WTC11 (cell line): ENCODE measurements at regions not wholly inside any gene's neighbourhood (a gene's known extent, or its start where the extent isn't known, plus 50 kb on each side); places are given as distances from the start of the nearest gene placed in this dataset.
"Not testable (repeated sequence)": the region's sequence is repeated elsewhere in the genome, so short reads cannot be mapped to it uniquely, and the experiment has no call there.

Source experiments
- ATAC-seq: fragments of 200-7000 bp; cut with Tn5 transposase; 2 replicates; pipeline ENCODE4 v1.10.0; 2021; ENCODE audit warnings: mild to moderate bottlenecking, moderate library complexity
- CTCF ChIA-PET: fragments of 300-600 bp; sonication (Branson Sonifier 250); formaldehyde crosslinking; loops from one replicate; lab custom pipeline; 2021; ENCODE audit warnings: antibody characterized with exemption; lab: Charles Lee
- POLR2A ChIA-PET: fragments of 350-600 bp; sonication (Branson Sonifier 250); formaldehyde crosslinking; loops from one replicate; lab custom pipeline; 2021; ENCODE audit warnings: antibody characterized with exemption; lab: Charles Lee
- DNase-seq: peaks from one replicate; pipeline ENCODE4 v3.0.0; 2021; ENCODE audit warnings: low spot score
- H3K27ac Mint-ChIP-seq: 2 replicates; pipeline ENCODE4 v1.8.0; 2021; ENCODE audit warnings: mixed read lengths
- H3K27me3 Mint-ChIP-seq: 2 replicates; pipeline ENCODE4 v1.8.0; 2021; ENCODE audit warnings: low read depth, mild to moderate bottlenecking, moderate library complexity, mixed read lengths
- H3K36me3 Mint-ChIP-seq: 2 replicates; pipeline ENCODE4 v1.8.0; 2021; ENCODE audit warnings: mixed read lengths
- H3K4me1 Mint-ChIP-seq: 2 replicates; pipeline ENCODE4 v1.8.0; 2022; ENCODE audit warnings: mixed read lengths
- H3K4me3 Mint-ChIP-seq: 2 replicates; pipeline ENCODE4 v1.8.0; 2021; ENCODE audit warnings: mild to moderate bottlenecking, moderate library complexity, mixed read lengths
- H3K9me3 Mint-ChIP-seq: 2 replicates; pipeline ENCODE4 v1.8.0; 2021; ENCODE audit warnings: mixed read lengths
- ATF1 ChIP-seq: sonication (generic); formaldehyde crosslinking; IDR thresholded peaks from 2 replicates; pipeline ENCODE4 v1.8.1; 2023; ENCODE audit warnings: mild to moderate bottlenecking, moderate library complexity, missing genetic modification reagents
- CBFB ChIP-seq: sonication (generic); formaldehyde crosslinking; IDR thresholded peaks from 2 replicates; pipeline ENCODE4 v1.8.1; 2022; ENCODE audit warnings: mild to moderate bottlenecking, low read depth, missing genetic modification reagents
- FOXJ3 ChIP-seq: sonication (generic); formaldehyde crosslinking; IDR thresholded peaks from 2 replicates; pipeline ENCODE4 v1.9.0; 2021; ENCODE audit warnings: missing genetic modification reagents, mild to moderate bottlenecking, borderline replicate concordance
- GTF2I ChIP-seq: fragments of 250-450 bp; sonication (Bioruptor Pico); conservative IDR thresholded peaks from 2 replicates; pipeline ENCODE4 v1.4.0; 2021; ENCODE audit warnings: mild to moderate bottlenecking
- IRF2 ChIP-seq: sonication (generic); formaldehyde crosslinking; IDR thresholded peaks from 2 replicates; pipeline ENCODE4 v1.8.0; 2022; ENCODE audit warnings: low read depth, missing genetic modification reagents, borderline replicate concordance
- MXD4 ChIP-seq: fragments of 250-450 bp; sonication (Bioruptor Pico); IDR thresholded peaks from 2 replicates; pipeline ENCODE4 v1.8.0; 2021; ENCODE audit warnings: mild to moderate bottlenecking, moderate library complexity, borderline replicate concordance
- MYBL2 ChIP-seq: sonication (generic); formaldehyde crosslinking; IDR thresholded peaks from 2 replicates; pipeline ENCODE4 v1.8.1; 2023; ENCODE audit warnings: mild to moderate bottlenecking, moderate library complexity, missing genetic modification reagents
- OVOL2 ChIP-seq: fragments of 250-450 bp; sonication (Bioruptor Pico); IDR thresholded peaks from 2 replicates; pipeline ENCODE4 v1.9.0; 2021; ENCODE audit warnings: mild to moderate bottlenecking, borderline replicate concordance
- RORB ChIP-seq: fragments of 250-450 bp; sonication (Bioruptor Pico); IDR thresholded peaks from 2 replicates; pipeline ENCODE4 v1.9.0; 2021; ENCODE audit warnings: mild to moderate bottlenecking
- SOX15 ChIP-seq: fragments of 250-450 bp; sonication (Bioruptor Pico); IDR thresholded peaks from 2 replicates; pipeline ENCODE4 v1.9.0; 2021; ENCODE audit warnings: mild to moderate bottlenecking
- SP1 ChIP-seq: sonication (generic); formaldehyde crosslinking; conservative IDR thresholded peaks from 2 replicates; pipeline ENCODE4 v1.8.1; 2022; ENCODE audit warnings: missing genetic modification reagents
- TCF7 ChIP-seq: sonication (generic); formaldehyde crosslinking; IDR thresholded peaks from 2 replicates; pipeline ENCODE4 v1.8.0; 2022; ENCODE audit warnings: mild to moderate bottlenecking, low read depth, missing genetic modification reagents, moderate library complexity
- TEAD1 ChIP-seq: sonication (generic); formaldehyde crosslinking; IDR thresholded peaks from 2 replicates; pipeline ENCODE4 v1.8.0; 2022; ENCODE audit warnings: mild to moderate bottlenecking, missing genetic modification reagents
- TP53 ChIP-seq: sonication (generic); formaldehyde crosslinking; IDR thresholded peaks from 2 replicates; pipeline ENCODE4 v1.8.1; 2023; ENCODE audit warnings: mild to moderate bottlenecking, missing genetic modification reagents
- ZNF121 ChIP-seq: sonication (generic); formaldehyde crosslinking; IDR thresholded peaks from 2 replicates; pipeline ENCODE4 v1.8.0; 2023; ENCODE audit warnings: missing genetic modification reagents
- TF ChIP-seq, protein P1 (sequence below): fragments of 200-600 bp; IDR thresholded peaks from 2 replicates; pipeline ENCODE4 v1.8.0; 2022; ENCODE audit warnings: antibody characterized with exemption

DNA sequence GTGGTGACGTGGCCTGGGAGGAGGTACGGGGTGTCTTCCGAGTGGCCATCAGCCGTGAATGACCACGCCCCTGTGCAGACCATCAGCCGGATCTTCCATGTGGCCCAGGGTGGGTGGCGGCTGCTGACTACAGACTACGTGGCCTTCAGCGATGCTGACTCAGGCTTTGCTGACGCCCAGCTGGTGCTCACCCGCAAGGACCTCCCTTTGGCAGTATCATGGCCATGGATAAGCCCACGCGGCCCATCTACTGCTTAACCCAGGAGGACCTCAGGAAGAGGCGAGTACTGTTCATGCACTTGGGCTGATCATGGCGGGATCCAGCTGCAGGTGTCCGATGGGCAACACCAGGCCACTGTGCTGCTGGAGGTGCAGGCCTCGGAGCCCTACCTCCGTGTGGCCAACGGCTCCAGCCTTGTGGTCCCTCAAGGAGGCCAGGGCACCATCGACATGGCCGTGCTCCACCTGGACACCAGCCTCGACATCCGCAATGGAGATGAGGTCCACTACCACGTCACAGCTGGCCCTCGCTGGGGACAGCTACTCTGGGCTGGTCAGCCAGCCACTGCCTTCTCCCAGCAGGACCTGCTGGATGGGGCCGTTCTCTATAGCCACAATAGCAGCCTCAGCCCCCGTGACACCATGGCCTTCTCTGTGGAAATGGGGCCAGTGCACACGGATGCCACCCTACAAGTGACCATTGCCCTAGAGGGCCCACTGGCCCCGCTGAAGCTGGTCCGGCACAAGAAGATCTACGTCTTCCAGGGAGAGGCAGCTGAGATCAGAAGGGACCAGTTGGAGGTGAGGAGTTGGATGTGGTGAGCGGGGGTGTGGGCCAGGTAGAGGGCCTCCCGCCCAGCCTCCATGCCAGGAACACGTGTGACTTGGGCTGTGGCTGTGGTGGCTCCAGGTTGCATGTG, 178.4 kb downstream of the TBC1D2B start (continued):
- TF ChIP-seq, protein P1, sequence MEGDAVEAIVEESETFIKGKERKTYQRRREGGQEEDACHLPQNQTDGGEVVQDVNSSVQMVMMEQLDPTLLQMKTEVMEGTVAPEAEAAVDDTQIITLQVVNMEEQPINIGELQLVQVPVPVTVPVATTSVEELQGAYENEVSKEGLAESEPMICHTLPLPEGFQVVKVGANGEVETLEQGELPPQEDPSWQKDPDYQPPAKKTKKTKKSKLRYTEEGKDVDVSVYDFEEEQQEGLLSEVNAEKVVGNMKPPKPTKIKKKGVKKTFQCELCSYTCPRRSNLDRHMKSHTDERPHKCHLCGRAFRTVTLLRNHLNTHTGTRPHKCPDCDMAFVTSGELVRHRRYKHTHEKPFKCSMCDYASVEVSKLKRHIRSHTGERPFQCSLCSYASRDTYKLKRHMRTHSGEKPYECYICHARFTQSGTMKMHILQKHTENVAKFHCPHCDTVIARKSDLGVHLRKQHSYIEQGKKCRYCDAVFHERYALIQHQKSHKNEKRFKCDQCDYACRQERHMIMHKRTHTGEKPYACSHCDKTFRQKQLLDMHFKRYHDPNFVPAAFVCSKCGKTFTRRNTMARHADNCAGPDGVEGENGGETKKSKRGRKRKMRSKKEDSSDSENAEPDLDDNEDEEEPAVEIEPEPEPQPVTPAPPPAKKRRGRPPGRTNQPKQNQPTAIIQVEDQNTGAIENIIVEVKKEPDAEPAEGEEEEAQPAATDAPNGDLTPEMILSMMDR = no peak
- TF ChIP-seq SOX15 (CRISPR knock-in tag) = no peak

DNA sequence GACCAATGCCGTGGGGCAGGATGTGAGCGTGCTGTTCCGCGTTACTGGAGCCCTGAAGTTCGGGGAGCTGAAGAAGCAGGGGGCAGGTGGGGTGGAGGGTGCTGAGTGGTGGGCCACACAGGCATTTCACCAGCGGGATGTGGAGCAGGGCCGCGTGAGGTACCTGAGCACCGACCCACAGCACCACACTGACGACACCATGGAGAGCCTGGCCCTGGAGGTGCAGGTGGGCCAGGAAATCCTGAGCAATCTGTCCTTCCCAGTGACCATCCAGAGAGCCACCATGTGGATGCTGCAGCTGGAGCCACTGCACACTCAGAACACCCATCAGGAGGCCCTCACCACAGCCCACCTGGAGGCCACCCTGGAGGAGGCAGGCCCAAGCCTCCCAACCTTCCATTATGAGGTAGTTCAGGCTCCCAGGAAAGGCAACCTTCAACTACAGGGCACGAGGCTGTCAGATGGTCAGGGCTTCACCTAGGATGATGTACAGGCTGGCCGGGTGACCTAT, 179.6 kb downstream of the TBC1D2B start:
- no peaks in the 10 kb centered on the region for H3K27me3 Mint-ChIP-seq
- TF ChIP-seq GTF2I (CRISPR knock-in tag) (no peak), TP53 (CRISPR knock-in tag) (no peak), SP1 (CRISPR knock-in tag) (no peak), ZNF121 (CRISPR knock-in tag) (no peak), TCF7 (CRISPR knock-in tag) (no peak), ATF1 (CRISPR knock-in tag) (no peak), CBFB (CRISPR knock-in tag) (no peak), TEAD1 (CRISPR knock-in tag) (no peak), FOXJ3 (CRISPR knock-in tag) (no peak), MXD4 (CRISPR knock-in tag) (no peak), RORB (no peak), OVOL2 (CRISPR knock-in tag) (no peak), IRF2 (CRISPR knock-in tag) (no peak), MYBL2 (CRISPR knock-in tag) (no peak)
- no peaks in the 10 kb centered on the region for H3K36me3 Mint-ChIP-seq
- POLR2A ChIA-PET = no interaction called here
- H3K4me1 Mint-ChIP-seq = no peaks in the 10 kb centered on the region
- CTCF ChIA-PET = no interaction called here
- H3K9me3 Mint-ChIP-seq = no peaks in the 10 kb centered on the region
- no peak overlapping the region for H3K4me3 Mint-ChIP-seq
- ATAC-seq (no peak), DNase-seq (no peak)
- no peak overlapping the region for H3K27ac Mint-ChIP-seq

DNA sequence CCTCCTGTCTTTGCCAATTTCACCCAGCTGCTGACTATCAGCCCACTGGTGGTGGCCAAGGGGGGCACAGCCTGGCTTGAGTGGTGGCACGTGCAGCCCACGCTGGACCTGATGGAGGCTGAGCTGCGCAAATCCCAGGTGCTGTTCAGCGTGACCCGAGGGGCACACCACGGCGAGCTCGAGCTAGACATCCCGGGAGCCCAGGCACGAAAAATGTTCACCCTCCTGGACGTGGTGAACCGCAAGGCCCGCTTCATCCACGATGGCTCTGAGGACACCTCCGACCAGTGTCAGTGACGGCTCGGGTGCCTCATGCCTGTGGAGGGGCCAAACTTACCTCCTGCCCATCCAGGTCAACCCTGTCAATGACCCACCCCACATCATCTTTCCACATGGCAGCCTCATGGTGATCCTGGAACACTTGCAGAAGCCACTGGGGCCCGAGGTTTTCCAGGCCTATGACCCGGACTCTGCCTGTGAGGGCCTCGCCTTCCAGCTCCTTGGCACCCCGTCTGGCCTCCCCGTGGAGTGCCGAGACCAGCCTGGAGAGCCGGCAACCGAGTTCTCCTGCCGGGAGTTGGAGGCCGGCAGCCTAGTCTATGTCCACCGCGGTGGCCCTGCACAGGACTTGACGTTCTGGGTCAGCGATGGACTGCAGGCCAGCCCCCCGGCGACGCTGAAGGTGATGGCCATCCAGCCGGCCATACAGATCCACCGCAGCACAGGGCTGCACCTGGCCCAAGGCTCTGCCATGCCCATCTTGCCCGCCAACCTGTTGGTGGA, 180.2 kb downstream of the TBC1D2B start:
- DNase-seq, H3K27ac Mint-ChIP-seq, POLR2A ChIA-PET, H3K4me1 Mint-ChIP-seq, ATAC-seq, CTCF ChIA-PET, H3K27me3 Mint-ChIP-seq, H3K9me3 Mint-ChIP-seq, H3K36me3 Mint-ChIP-seq, H3K4me3 Mint-ChIP-seq: not testable (repeated sequence)

DNA sequence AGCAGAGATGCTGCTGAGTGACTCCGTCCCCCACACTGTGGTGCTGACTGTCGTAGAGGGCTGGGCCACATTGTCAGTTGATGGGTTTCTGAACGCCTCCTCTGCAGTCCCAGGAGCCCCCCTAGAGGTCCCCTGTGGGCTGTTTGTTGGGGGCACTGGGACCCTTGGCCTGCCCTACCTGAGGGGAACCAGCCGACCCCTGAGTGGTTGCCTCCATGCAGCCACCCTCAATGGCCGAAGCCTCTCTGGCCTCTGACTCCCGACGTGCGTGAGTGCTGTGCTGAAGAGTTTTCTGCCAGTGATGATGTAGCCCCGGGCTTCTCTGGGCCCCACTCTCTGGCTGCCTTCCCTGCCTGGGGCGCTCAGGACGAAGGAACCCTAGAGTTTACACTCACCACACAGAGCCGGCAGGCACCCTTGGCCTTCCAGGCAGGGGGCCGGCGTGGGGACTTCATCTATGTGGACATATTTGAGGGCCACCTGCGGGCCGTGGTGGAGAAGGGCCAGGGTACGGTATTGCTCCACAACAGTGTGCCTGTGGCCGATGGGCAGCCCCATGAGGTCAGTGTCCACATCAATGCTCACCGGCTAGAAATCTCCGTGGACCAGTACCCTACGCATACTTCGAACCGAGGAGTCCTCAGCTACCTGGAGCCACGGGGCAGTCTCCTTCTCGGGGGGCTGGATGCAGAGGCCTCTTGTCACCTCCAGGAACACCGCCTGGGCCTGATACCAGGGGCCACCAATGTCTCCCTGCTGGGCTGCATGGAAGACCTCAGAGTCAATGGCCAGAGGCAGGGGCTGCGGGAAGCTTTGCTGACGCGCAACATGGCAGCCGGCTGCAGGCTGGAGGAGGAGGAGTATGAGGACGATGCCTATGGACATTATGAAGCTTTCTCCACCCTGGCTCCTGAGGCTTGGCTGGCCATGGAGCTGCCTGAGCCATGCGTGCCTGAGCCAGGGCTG, 181.1 kb downstream of the TBC1D2B start:
- CTCF ChIA-PET, H3K4me1 Mint-ChIP-seq, H3K27ac Mint-ChIP-seq, DNase-seq, H3K4me3 Mint-ChIP-seq, POLR2A ChIA-PET, H3K27me3 Mint-ChIP-seq, H3K9me3 Mint-ChIP-seq, ATAC-seq, H3K36me3 Mint-ChIP-seq: not testable (repeated sequence)
